ENCODE measurements at regions not wholly inside any gene's neighbourhood (a gene's known extent, or its start where the extent isn't known, plus 50 kb on each side); places are given as distances from the start of the nearest gene placed in this dataset.

- FAIRE-seq (no peak), DNase-seq (ENCODE audit: insufficient read length, low spot score) (no peak)
- TF ChIP-seq, protein P1, sequence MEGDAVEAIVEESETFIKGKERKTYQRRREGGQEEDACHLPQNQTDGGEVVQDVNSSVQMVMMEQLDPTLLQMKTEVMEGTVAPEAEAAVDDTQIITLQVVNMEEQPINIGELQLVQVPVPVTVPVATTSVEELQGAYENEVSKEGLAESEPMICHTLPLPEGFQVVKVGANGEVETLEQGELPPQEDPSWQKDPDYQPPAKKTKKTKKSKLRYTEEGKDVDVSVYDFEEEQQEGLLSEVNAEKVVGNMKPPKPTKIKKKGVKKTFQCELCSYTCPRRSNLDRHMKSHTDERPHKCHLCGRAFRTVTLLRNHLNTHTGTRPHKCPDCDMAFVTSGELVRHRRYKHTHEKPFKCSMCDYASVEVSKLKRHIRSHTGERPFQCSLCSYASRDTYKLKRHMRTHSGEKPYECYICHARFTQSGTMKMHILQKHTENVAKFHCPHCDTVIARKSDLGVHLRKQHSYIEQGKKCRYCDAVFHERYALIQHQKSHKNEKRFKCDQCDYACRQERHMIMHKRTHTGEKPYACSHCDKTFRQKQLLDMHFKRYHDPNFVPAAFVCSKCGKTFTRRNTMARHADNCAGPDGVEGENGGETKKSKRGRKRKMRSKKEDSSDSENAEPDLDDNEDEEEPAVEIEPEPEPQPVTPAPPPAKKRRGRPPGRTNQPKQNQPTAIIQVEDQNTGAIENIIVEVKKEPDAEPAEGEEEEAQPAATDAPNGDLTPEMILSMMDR (IDR thresholded peaks at IDR 0.05; ENCODE audit: insufficient read depth, missing control alignments), result no peak
Measured at GRCh38 chr21:27424601-27425000, 457.7 kb upstream of the ADAMTS5 start.

DNA sequence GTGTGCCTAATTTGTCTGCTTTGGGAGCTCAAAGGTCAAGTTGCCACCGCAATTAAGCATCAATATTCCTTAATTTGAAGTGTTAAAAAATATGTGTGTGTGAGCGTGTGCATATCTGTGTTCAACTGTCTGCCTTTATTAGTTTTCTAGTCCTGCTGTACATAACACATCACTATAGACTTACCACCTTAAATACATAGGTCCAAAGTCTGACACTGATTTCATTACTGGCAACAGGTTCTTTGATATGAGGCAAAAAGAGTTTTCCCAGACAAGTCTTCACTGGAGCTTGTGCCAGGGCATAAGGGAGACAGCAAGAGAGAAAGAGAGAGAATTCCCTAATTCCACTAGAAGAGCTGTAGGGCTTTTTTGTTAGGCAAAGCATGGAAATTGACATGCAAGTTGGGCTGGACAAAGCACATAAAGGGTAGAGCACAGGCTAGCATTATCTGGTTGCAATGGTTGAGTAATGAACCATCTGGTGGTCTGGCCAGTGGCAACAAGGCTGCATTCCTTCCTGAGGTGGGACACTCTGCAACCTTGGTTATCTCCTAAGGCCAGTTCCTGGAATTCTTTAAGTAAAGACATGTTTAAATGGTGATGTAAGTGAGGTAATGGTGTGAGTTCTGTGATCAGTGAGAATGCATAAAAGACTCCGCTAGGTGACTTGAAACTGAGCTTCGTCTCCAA, 457.2 kb upstream of the ADAMTS5 start:
- TF ChIP-seq, protein P1 (IDR thresholded peaks at IDR 0.05; ENCODE audit: insufficient read depth, missing control alignments), result no peak
- FAIRE-seq (no peak), DNase-seq (ENCODE audit: insufficient read length, low spot score) (no peak)

- FAIRE-seq, result no peak
- TF ChIP-seq, protein P1 (IDR thresholded peaks at IDR 0.05; ENCODE audit: insufficient read depth, missing control alignments), result no peak
- no peak for DNase-seq (ENCODE audit: insufficient read length, low spot score)
Measured at GRCh38 chr21:27423038-27423437, 456.1 kb upstream of the ADAMTS5 start.

- FAIRE-seq (no peak), DNase-seq (ENCODE audit: insufficient read length, low spot score) (no peak)
- TF ChIP-seq, protein P1 (IDR thresholded peaks at IDR 0.05; ENCODE audit: insufficient read depth, missing control alignments), result no peak
Measured at GRCh38 chr21:27422435-27422834, 455.5 kb upstream of the ADAMTS5 start.

DNA sequence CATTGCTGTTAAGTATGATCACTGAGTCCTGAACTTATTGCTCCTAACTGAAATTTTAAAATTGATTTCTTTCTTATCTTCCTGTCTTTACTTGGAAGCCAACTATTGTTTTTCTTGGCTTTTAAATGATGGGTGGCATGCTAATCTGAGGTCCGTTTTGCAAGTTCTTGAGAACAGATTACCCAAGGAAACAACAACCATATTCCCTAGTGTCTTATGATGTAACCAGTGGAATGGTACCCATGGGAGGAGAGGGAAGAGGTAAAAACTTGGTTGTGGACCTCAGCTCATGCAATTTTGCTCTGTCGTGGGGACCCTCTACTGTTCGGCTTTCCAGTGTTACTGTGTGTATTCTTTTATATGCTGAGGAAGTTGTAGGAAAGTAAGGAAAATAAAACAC, 454.8 kb upstream of the ADAMTS5 start:
- no peak for FAIRE-seq
- TF ChIP-seq, protein P1 (IDR thresholded peaks at IDR 0.05; ENCODE audit: insufficient read depth, missing control alignments), result no peak
- no peak for DNase-seq (ENCODE audit: insufficient read length, low spot score)

- TF ChIP-seq, protein P1 (IDR thresholded peaks at IDR 0.05; ENCODE audit: insufficient read depth, missing control alignments), result no peak
- DNase-seq (ENCODE audit: insufficient read length, low spot score), result no peak
- FAIRE-seq, result no peak
Measured at GRCh38 chr21:27419153-27419552, 452.3 kb upstream of the ADAMTS5 start.

- TF ChIP-seq, protein P1 (IDR thresholded peaks at IDR 0.05; ENCODE audit: insufficient read depth, missing control alignments), result no peak
- DNase-seq (ENCODE audit: insufficient read length, low spot score) (no peak), FAIRE-seq (no peak)
Measured at GRCh38 chr21:27418346-27418745, 451.5 kb upstream of the ADAMTS5 start.

Measured in D721Med (cell line).